ENCODE measurements at regions not wholly inside any gene's neighbourhood (a gene's known extent, or its start where the extent isn't known, plus 50 kb on each side); places are given as distances from the start of the nearest gene placed in this dataset.

DNA sequence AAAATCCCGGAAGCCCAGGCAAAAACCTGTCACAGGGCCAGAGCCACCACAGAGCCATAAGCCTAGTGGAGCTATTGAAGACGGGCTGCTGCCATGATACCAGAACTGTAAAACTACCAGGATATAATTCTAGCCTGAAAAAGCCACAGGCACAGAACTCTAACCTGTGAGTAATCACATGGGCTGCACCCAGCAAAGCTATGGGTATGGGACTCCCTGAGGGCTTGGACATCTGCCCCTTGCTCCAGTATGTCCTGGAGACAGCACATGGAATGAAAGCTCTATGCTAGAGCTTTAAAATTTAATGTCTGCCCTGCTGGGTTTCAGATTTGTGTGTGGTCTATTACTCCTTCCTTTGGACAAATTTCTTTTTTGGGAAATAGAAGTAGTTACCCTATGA, 2183.6 kb upstream of the CELF4 start:
- TF ChIP-seq, protein P1, sequence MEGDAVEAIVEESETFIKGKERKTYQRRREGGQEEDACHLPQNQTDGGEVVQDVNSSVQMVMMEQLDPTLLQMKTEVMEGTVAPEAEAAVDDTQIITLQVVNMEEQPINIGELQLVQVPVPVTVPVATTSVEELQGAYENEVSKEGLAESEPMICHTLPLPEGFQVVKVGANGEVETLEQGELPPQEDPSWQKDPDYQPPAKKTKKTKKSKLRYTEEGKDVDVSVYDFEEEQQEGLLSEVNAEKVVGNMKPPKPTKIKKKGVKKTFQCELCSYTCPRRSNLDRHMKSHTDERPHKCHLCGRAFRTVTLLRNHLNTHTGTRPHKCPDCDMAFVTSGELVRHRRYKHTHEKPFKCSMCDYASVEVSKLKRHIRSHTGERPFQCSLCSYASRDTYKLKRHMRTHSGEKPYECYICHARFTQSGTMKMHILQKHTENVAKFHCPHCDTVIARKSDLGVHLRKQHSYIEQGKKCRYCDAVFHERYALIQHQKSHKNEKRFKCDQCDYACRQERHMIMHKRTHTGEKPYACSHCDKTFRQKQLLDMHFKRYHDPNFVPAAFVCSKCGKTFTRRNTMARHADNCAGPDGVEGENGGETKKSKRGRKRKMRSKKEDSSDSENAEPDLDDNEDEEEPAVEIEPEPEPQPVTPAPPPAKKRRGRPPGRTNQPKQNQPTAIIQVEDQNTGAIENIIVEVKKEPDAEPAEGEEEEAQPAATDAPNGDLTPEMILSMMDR (IDR thresholded peaks at IDR 0.05 in 8 of 11, conservative IDR thresholded peaks at IDR 0.05 in 3 of 11): no peak
- TF ChIP-seq POLR2AphosphoS5 (IDR thresholded peaks at IDR 0.05): no peak
- no peak for TF ChIP-seq POLR2A (IDR thresholded peaks at IDR 0.05)
